NT2/D1 (cell line): ENCODE measurements at regions not wholly inside any gene's neighbourhood (a gene's known extent, or its start where the extent isn't known, plus 50 kb on each side); places are given as distances from the start of the nearest gene placed in this dataset.
"Not testable (repeated sequence)": the region's sequence is repeated elsewhere in the genome, so short reads cannot be mapped to it uniquely, and the experiment has no call there.

Experiments
- SUZ12 ChIP-seq: IDR thresholded peaks from 2 replicates; pipeline ENCODE4 v1.6.1; 2011; ENCODE audit not compliant: insufficient read length, insufficient read depth; ENCODE audit errors: extremely low read depth
- YY1 ChIP-seq: IDR thresholded peaks from 2 replicates; pipeline ENCODE4 v1.6.1; 2011; ENCODE audit not compliant: insufficient read length, insufficient read depth
- ZNF274 ChIP-seq: IDR thresholded peaks from 2 replicates; pipeline ENCODE4 v1.6.1; 2011; ENCODE audit warnings: mild to moderate bottlenecking, low read depth, low read length

GRCh38 chr9:13907842-13908241 lies 406.1 kb downstream of the NFIB start:
- TF ChIP-seq SUZ12, ZNF274, YY1: not testable (repeated sequence)
